PC-9 (cell line): ENCODE measurements at regions not wholly inside any gene's neighbourhood (a gene's known extent, or its start where the extent isn't known, plus 50 kb on each side); places are given as distances from the start of the nearest gene placed in this dataset.

Experiments
- BruUV-seq: library from RNA; stranded (reverse); fragments of 400-500 nt; replicated peaks from 2 replicates; lab custom pipeline; 2021; lab: Mats Ljungman, UMichigan
- CTCF ChIA-PET: fragments of 300-600 bp; sonication (Branson Sonifier 250); formaldehyde crosslinking; loops from one replicate; lab custom pipeline; 2022; ENCODE audit warnings: antibody characterized with exemption; lab: Charles Lee
- POLR2A ChIA-PET: fragments of 300-600 bp; sonication (Branson Sonifier 250); formaldehyde crosslinking; loops from one replicate; lab custom pipeline; 2022; ENCODE audit warnings: antibody characterized with exemption; ENCODE audit not compliant: unreplicated experiment; lab: Charles Lee
- DNase-seq, 2 experiments: peaks; one replicate each; pipeline versions ENCODE4 v3.0.0 to v3.0.0-alpha.2; 2015 to 2022; ENCODE audit warnings: mixed read lengths in 1 of 2
- H2AFZ ChIP-seq: fragments of 200-600 bp; sonication (generic); 2 replicates; pipeline ENCODE4 v1.8.1; 2017; ENCODE audit warnings: antibody characterized with exemption
- H3F3A ChIP-seq: fragments of 200-600 bp; sonication (generic); 2 replicates; pipeline ENCODE4 v1.8.1; 2017; ENCODE audit warnings: antibody characterized with exemption, mild to moderate bottlenecking, low read depth; ENCODE audit not compliant: insufficient read depth
- H3K27ac ChIP-seq: fragments of 200-600 bp; sonication (generic); 2 replicates; pipeline ENCODE4 v1.6.1; 2016; ENCODE audit warnings: mixed run types
- H3K27me3 ChIP-seq: fragments of 200-600 bp; sonication (generic); 2 replicates; pipeline ENCODE4 v1.6.1; 2016; ENCODE audit warnings: low read depth, mixed run types; ENCODE audit not compliant: insufficient read depth
- H3K36me3 ChIP-seq: fragments of 200-600 bp; sonication (generic); 2 replicates; pipeline ENCODE4 v1.6.1; 2016; ENCODE audit warnings: low read depth, mixed run types
- H3K4me1 ChIP-seq: fragments of 200-600 bp; sonication (generic); replicated peaks from 2 replicates; pipeline ENCODE4 v1.6.1; 2016; ENCODE audit warnings: mixed run types; ENCODE audit not compliant: insufficient read depth
- H3K4me2 ChIP-seq: fragments of 200-600 bp; sonication (generic); 2 replicates; pipeline ENCODE4 v1.6.1; 2017; ENCODE audit warnings: mixed run types
- H3K4me3 ChIP-seq: fragments of 200-600 bp; sonication (generic); 2 replicates; pipeline ENCODE4 v1.6.1; 2016; ENCODE audit warnings: mixed run types
- H3K79me2 ChIP-seq: fragments of 200-600 bp; sonication (generic); 2 replicates; pipeline ENCODE4 v1.6.1; 2017; ENCODE audit warnings: low read depth, mixed run types
- H3K9me2 ChIP-seq: fragments of 200-600 bp; sonication (generic); 2 replicates; pipeline ENCODE4 v1.8.1; 2017; ENCODE audit warnings: mild to moderate bottlenecking; ENCODE audit not compliant: insufficient read depth
- H3K9me3 ChIP-seq: fragments of 200-600 bp; sonication (generic); 2 replicates; pipeline ENCODE4 v1.8.1; 2016; ENCODE audit warnings: low read depth; ENCODE audit not compliant: insufficient read depth
- H4K20me1 ChIP-seq: fragments of 200-600 bp; sonication (generic); 2 replicates; pipeline ENCODE4 v1.8.1; 2017; ENCODE audit not compliant: insufficient read depth
- CTCF ChIP-seq: fragments of 200-600 bp; sonication (generic); conservative IDR thresholded peaks from 2 replicates; pipeline ENCODE4 v1.6.1; 2017; ENCODE audit warnings: mixed run types, antibody characterized with exemption, mild to moderate bottlenecking, moderate library complexity
- EZH2 ChIP-seq: fragments of 200-600 bp; sonication (generic); IDR thresholded peaks from 2 replicates; pipeline ENCODE4 v1.8.0; 2017; ENCODE audit warnings: antibody characterized with exemption, low read depth
- intact Hi-C: fragments of 100-400 bp; cut with micrococcal nuclease; formaldehyde crosslinking; loops from one replicate; pipeline ENCODE4 v1.10.0; 2022; ENCODE audit not compliant: unreplicated experiment

GRCh38 chr7:81211934-81212320 is 293.1 kb upstream of the SEMA3C start:
- Histone ChIP-seq H3F3A (no peaks in the 10 kb centered on the region), H3K9me3 (no peaks in the 10 kb centered on the region), H4K20me1 (no peaks in the 10 kb centered on the region), H3K27me3 (no peaks in the 10 kb centered on the region), H3K4me1 (no peaks in the 10 kb centered on the region), H3K4me3 (no peak overlapping the region), H2AFZ (no peak overlapping the region), H3K36me3 (no peaks in the 10 kb centered on the region), H3K27ac (no peak overlapping the region), H3K4me2 (no peak overlapping the region), H3K79me2 (no peaks in the 10 kb centered on the region), H3K9me2 (no peaks in the 10 kb centered on the region)
- DNase-seq: no peak
- CTCF ChIA-PET: no interaction called here
- TF ChIP-seq EZH2: no peak
- TF ChIP-seq CTCF: no peak
- no TSS peak for BruUV-seq
- POLR2A ChIA-PET: no interaction called here
- intact Hi-C loops: no loop called here

- no peaks in the 10 kb centered on the region for H3K4me1 ChIP-seq
- no peaks in the 10 kb centered on the region for H3K27me3 ChIP-seq
- H2AFZ ChIP-seq: no peak overlapping the region
- no TSS peak for BruUV-seq
- no peak overlapping the region for H3K4me2 ChIP-seq
- no peaks in the 10 kb centered on the region for H4K20me1 ChIP-seq
- no peaks in the 10 kb centered on the region for H3K79me2 ChIP-seq
- no peak for DNase-seq
- H3K27ac ChIP-seq: no peak overlapping the region
- POLR2A ChIA-PET: no interaction called here
- no peaks in the 10 kb centered on the region for H3K36me3 ChIP-seq
- no peaks in the 10 kb centered on the region for H3K9me3 ChIP-seq
- H3K9me2 ChIP-seq: no peaks in the 10 kb centered on the region
- no peak for TF ChIP-seq EZH2
- TF ChIP-seq CTCF: no peak
- CTCF ChIA-PET: no interaction called here
- intact Hi-C loops: no loop called here
- H3F3A ChIP-seq: no peaks in the 10 kb centered on the region
- H3K4me3 ChIP-seq: no peak overlapping the region
Observed at GRCh38 chr7:81211204-81211933, 292.5 kb upstream of the SEMA3C start.

GRCh38 chr7:81210137-81211064 is 291.6 kb upstream of the SEMA3C start:
- Histone ChIP-seq H3F3A (no peaks in the 10 kb centered on the region), H3K9me3 (no peaks in the 10 kb centered on the region), H3K36me3 (no peaks in the 10 kb centered on the region), H4K20me1 (no peaks in the 10 kb centered on the region), H3K27ac (no peak overlapping the region), H3K9me2 (no peaks in the 10 kb centered on the region), H3K4me2 (no peak overlapping the region), H3K27me3 (no peaks in the 10 kb centered on the region), H2AFZ (no peak overlapping the region), H3K4me3 (no peak overlapping the region), H3K79me2 (no peaks in the 10 kb centered on the region), H3K4me1 (no peaks in the 10 kb centered on the region)
- POLR2A ChIA-PET: interaction anchor here (0.6 kb wide), 1 partner anchor 21 kb away, joined by 5 read pairs; no protein-coding TSS in a partner anchor
- CTCF ChIA-PET: no interaction called here
- intact Hi-C loops: no loop called here
- DNase-seq: no peak
- no TSS peak for BruUV-seq
- TF ChIP-seq EZH2 (no peak), CTCF (no peak)
